ENCODE measurements at regions not wholly inside any gene's neighbourhood (a gene's known extent, or its start where the extent isn't known, plus 50 kb on each side); places are given as distances from the start of the nearest gene placed in this dataset.

DNA sequence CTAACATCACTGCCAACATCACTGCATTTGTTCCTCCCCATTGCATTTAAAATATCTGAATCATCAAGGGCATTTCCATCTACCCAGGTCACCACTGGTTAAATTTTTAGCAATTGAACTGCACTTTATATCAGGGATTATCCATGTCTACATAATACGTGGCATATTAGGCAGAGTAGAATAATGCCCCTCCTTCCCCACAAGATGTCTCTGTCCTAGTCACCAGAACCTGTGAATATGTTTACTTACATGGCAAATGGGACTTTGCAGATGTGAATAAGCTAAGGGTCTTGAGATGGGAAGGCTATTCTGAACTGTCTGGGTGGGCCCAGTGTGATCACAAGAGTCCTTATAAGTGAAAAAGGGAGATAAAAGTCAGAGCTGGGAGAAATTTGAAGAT lies 181.7 kb upstream of the ARID2 start:
- Histone ChIP-seq H3K9me3 (no peaks in the 10 kb centered on the region), H3K4me1 (no peaks in the 10 kb centered on the region), H3K27ac (no peak overlapping the region), H3K36me3 (no peaks in the 10 kb centered on the region), H3K4me2 (no peak overlapping the region), H3K27me3 (no peaks in the 10 kb centered on the region; the same call in 1 of the 2 replicates), H3K4me3 (no peak overlapping the region), H3K9ac (no peak overlapping the region), H4K20me1 (no peaks in the 10 kb centered on the region)
- TF ChIP-seq Cebpa-rat (IDR thresholded peaks at IDR 0.05) = no peak

GRCh38 chr12:45548426-45548825 lies 181.1 kb upstream of the ARID2 start:
- Histone ChIP-seq H3K27ac (no peak overlapping the region), H4K20me1 (no peaks in the 10 kb centered on the region), H3K4me2 (no peak overlapping the region), H3K36me3 (no peaks in the 10 kb centered on the region), H3K4me1 (no peaks in the 10 kb centered on the region), H3K27me3 (no peaks in the 10 kb centered on the region; the same call in 1 of the 2 replicates), H3K9ac (no peak overlapping the region), H3K4me3 (no peak overlapping the region), H3K9me3 (no peaks in the 10 kb centered on the region)
- TF ChIP-seq Cebpa-rat (IDR thresholded peaks at IDR 0.05) = no peak

- no peaks in the 10 kb centered on the region for H3K9me3 ChIP-seq
- no peaks in the 10 kb centered on the region for H3K4me1 ChIP-seq
- H3K9ac ChIP-seq = no peak overlapping the region
- no peak overlapping the region for H3K27ac ChIP-seq
- H3K27me3 ChIP-seq = no peaks in the 10 kb centered on the region; the same call in 1 of the 2 replicates
- no peaks in the 10 kb centered on the region for H3K36me3 ChIP-seq
- H4K20me1 ChIP-seq = no peaks in the 10 kb centered on the region
- no peak overlapping the region for H3K4me3 ChIP-seq
- H3K4me2 ChIP-seq = no peak overlapping the region
- TF ChIP-seq Cebpa-rat (IDR thresholded peaks at IDR 0.05) = no peak
These were observed 180.1 kb upstream of the ARID2 start for GRCh38 chr12:45549337-45549902.

DNA sequence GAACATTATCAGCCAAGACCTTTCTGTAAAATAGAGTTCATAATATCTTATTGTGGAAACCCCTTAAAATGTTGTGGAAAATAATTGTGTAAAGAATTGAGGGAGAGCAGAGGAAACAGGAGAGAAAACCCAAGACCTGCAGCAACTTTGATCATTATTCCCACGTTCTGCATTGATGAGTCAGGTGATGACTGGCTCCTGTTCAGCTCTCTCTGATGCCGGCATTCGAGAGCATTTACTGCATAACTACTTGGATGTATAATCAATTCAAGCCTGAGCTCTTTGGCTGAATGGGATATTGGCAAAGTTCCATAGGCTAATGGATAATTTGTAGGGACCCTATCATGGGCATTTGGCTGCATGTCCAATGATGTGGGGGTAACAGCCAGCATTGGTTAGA lies 176.3 kb upstream of the ARID2 start:
- Histone ChIP-seq H3K4me2 (no peak overlapping the region), H4K20me1 (no peaks in the 10 kb centered on the region), H3K27ac (no peak overlapping the region), H3K4me3 (no peak overlapping the region), H3K36me3 (no peaks in the 10 kb centered on the region), H3K4me1 (no peaks in the 10 kb centered on the region), H3K9me3 (no peaks in the 10 kb centered on the region), H3K9ac (no peak overlapping the region), H3K27me3 (no peaks in the 10 kb centered on the region; the same call in 1 of the 2 replicates)
- no peak for TF ChIP-seq Cebpa-rat (IDR thresholded peaks at IDR 0.05)

GRCh38 chr12:45557016-45557415 lies 172.5 kb upstream of the ARID2 start:
- Histone ChIP-seq H3K4me2 (no peak overlapping the region), H3K36me3 (no peaks in the 10 kb centered on the region), H3K9ac (no peak overlapping the region), H3K9me3 (no peaks in the 10 kb centered on the region; the same call in 1 of the 2 replicates), H3K27ac (no peak overlapping the region), H3K4me3 (no peak overlapping the region), H3K4me1 (no peaks in the 10 kb centered on the region), H3K27me3 (no peaks in the 10 kb centered on the region), H4K20me1 (no peaks in the 10 kb centered on the region)
- TF ChIP-seq Cebpa-rat (IDR thresholded peaks at IDR 0.05) = no peak

DNA sequence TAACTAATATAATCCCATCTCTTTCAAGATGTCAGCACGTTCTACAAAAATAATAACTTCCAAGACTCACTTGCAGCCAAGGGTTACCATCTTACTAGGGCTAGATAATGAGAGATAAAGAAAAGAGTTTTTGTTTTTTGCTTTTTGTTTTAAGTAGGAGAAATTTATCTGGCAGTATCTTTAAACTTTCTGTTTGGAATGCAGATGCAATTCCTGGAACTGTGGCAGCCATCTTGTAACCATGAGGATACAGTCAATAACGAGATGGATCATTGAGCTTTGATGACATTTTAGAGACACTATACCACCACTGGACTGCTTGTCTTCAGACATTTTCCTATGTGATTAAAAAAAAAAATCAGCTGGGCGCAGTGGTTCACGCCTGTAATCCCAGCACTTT lies 171.2 kb upstream of the ARID2 start:
- Histone ChIP-seq H3K36me3 (no peaks in the 10 kb centered on the region), H3K9me3 (no peaks in the 10 kb centered on the region; the same call in 1 of the 2 replicates), H3K27ac (no peak overlapping the region), H3K4me1 (no peaks in the 10 kb centered on the region), H3K4me3 (no peak overlapping the region), H3K4me2 (no peak overlapping the region), H3K9ac (no peak overlapping the region), H3K27me3 (no peaks in the 10 kb centered on the region), H4K20me1 (no peaks in the 10 kb centered on the region)
- no peak for TF ChIP-seq Cebpa-rat (IDR thresholded peaks at IDR 0.05)

DNA sequence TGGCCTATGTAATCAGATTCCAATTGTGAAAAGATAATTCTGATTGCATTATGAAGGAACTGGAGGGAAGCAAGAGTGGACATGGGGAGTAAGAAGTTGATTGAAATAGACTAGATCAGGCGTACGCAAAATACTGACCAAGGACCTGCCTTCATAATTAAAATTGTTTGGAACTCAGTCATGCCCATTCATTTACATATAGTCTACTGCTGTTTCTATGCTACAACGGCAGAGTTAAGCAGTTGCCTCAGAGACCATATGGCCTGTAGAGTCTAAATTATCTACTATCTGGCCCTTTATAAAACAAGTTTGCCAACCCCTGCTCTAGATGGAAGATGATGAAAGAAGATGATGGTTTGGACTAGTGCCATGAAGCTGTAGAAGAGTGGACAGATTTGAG lies 170.0 kb upstream of the ARID2 start:
- Histone ChIP-seq H3K27me3 (no peaks in the 10 kb centered on the region), H3K4me2 (no peak overlapping the region), H3K9me3 (no peaks in the 10 kb centered on the region; the same call in 1 of the 2 replicates), H3K36me3 (no peaks in the 10 kb centered on the region), H3K9ac (no peak overlapping the region), H3K4me3 (no peak overlapping the region), H3K4me1 (no peaks in the 10 kb centered on the region), H3K27ac (no peak overlapping the region), H4K20me1 (no peaks in the 10 kb centered on the region)
- TF ChIP-seq Cebpa-rat (IDR thresholded peaks at IDR 0.05) = no peak

GRCh38 chr12:45560689-45561088 lies 168.8 kb upstream of the ARID2 start:
- Histone ChIP-seq H3K36me3 (no peaks in the 10 kb centered on the region), H3K9ac (no peak overlapping the region), H3K4me3 (no peak overlapping the region), H3K4me1 (no peaks in the 10 kb centered on the region), H3K27ac (no peak overlapping the region), H4K20me1 (no peaks in the 10 kb centered on the region), H3K9me3 (no peaks in the 10 kb centered on the region; the same call in 1 of the 2 replicates), H3K4me2 (no peak overlapping the region), H3K27me3 (no peaks in the 10 kb centered on the region)
- TF ChIP-seq Cebpa-rat (IDR thresholded peaks at IDR 0.05) = no peak

GRCh38 chr12:45561488-45561887 lies 168.0 kb upstream of the ARID2 start:
- no peaks in the 10 kb centered on the region; the same call in 1 of the 2 replicates for H3K9me3 ChIP-seq
- H3K4me2 ChIP-seq = no peak overlapping the region
- no peaks in the 10 kb centered on the region for H3K27me3 ChIP-seq
- H4K20me1 ChIP-seq = no peaks in the 10 kb centered on the region
- H3K27ac ChIP-seq = no peak overlapping the region
- no peak for TF ChIP-seq Cebpa-rat (IDR thresholded peaks at IDR 0.05)
- H3K4me3 ChIP-seq = no peak overlapping the region
- no peak overlapping the region for H3K9ac ChIP-seq
- no peaks in the 10 kb centered on the region for H3K36me3 ChIP-seq
- H3K4me1 ChIP-seq = no peaks in the 10 kb centered on the region

- no peak overlapping the region for H3K4me2 ChIP-seq
- no peak overlapping the region for H3K4me3 ChIP-seq
- H3K27ac ChIP-seq = no peak overlapping the region
- no peaks in the 10 kb centered on the region for H3K4me1 ChIP-seq
- H3K9me3 ChIP-seq = no peaks in the 10 kb centered on the region
- H4K20me1 ChIP-seq = no peaks in the 10 kb centered on the region
- no peaks in the 10 kb centered on the region for H3K36me3 ChIP-seq
- no peak for TF ChIP-seq Cebpa-rat (IDR thresholded peaks at IDR 0.05)
- no peaks in the 10 kb centered on the region for H3K27me3 ChIP-seq
- no peak overlapping the region for H3K9ac ChIP-seq
These were observed 163.9 kb upstream of the ARID2 start for GRCh38 chr12:45565590-45565989.

GRCh38 chr12:45566257-45566656 lies 163.2 kb upstream of the ARID2 start:
- Histone ChIP-seq H3K4me3 (no peak overlapping the region), H3K27ac (no peak overlapping the region), H3K9me3 (no peaks in the 10 kb centered on the region), H3K27me3 (no peaks in the 10 kb centered on the region), H3K4me1 (no peaks in the 10 kb centered on the region), H4K20me1 (no peaks in the 10 kb centered on the region), H3K4me2 (no peak overlapping the region), H3K9ac (no peak overlapping the region), H3K36me3 (no peaks in the 10 kb centered on the region)
- TF ChIP-seq Cebpa-rat (IDR thresholded peaks at IDR 0.05) = no peak

All from BLaER1 (cell line).